SKM-1 treated with dmso at 0.1 percent for 144 hours (cell line): ENCODE measurements at regions not wholly inside any gene's neighbourhood (a gene's known extent, or its start where the extent isn't known, plus 50 kb on each side); places are given as distances from the start of the nearest gene placed in this dataset.
"Not testable (repeated sequence)": the region's sequence is repeated elsewhere in the genome, so short reads cannot be mapped to it uniquely, and the experiment has no call there.

ENCODE experiments used
- DNase-seq: peaks from one replicate; lab custom pipeline; 2025; ENCODE audit not compliant: unreplicated experiment; lab: John Stamatoyannopoulos, UW

- DNase-seq, result no peak
Observed at GRCh38 chr3:64824394-64824909, 136.7 kb upstream of the ADAMTS9 start.

GRCh38 chr3:64818196-64818595 is 130.4 kb upstream of the ADAMTS9 start:
- no peak for DNase-seq

- no peak for DNase-seq
Observed at GRCh38 chr3:64816355-64816754, 128.6 kb upstream of the ADAMTS9 start.

- peak; percentile 84 for DNase-seq
Observed at GRCh38 chr3:64815789-64816188, 128.0 kb upstream of the ADAMTS9 start.

- no peak for DNase-seq
Observed at GRCh38 chr3:64815195-64815631, 127.4 kb upstream of the ADAMTS9 start.

GRCh38 chr3:64814351-64814750 is 126.6 kb upstream of the ADAMTS9 start:
- DNase-seq, result no peak

- DNase-seq, result no peak
Observed at GRCh38 chr3:64813326-64813725, 125.5 kb upstream of the ADAMTS9 start.

GRCh38 chr3:64809086-64809485 is 121.3 kb upstream of the ADAMTS9 start:
- no peak for DNase-seq

- DNase-seq, result no peak
Observed at GRCh38 chr3:64808061-64808460, 120.3 kb upstream of the ADAMTS9 start.

GRCh38 chr3:64806668-64807605 is 119.1 kb upstream of the ADAMTS9 start:
- no peak for DNase-seq

- DNase-seq, result no peak
Observed at GRCh38 chr3:64805978-64806377, 118.2 kb upstream of the ADAMTS9 start.

GRCh38 chr3:64805248-64805647 is 117.4 kb upstream of the ADAMTS9 start:
- DNase-seq, result no peak

GRCh38 chr3:64803469-64803868 is 115.7 kb upstream of the ADAMTS9 start:
- DNase-seq, result no peak

- no peak for DNase-seq
Observed at GRCh38 chr3:64802460-64802859, 114.7 kb upstream of the ADAMTS9 start.

- peak; percentile 51 for DNase-seq
Observed at GRCh38 chr3:64801856-64802255, 114.1 kb upstream of the ADAMTS9 start.

- DNase-seq, result no peak
Observed at GRCh38 chr3:64799606-64800005, 111.8 kb upstream of the ADAMTS9 start.

GRCh38 chr3:64798316-64798715 is 110.5 kb upstream of the ADAMTS9 start:
- DNase-seq, result no peak

GRCh38 chr3:64796607-64797399 is 109.0 kb upstream of the ADAMTS9 start:
- DNase-seq, result peak; percentile 88

- no peak for DNase-seq
Observed at GRCh38 chr3:64792445-64792844, 104.6 kb upstream of the ADAMTS9 start.

- no peak for DNase-seq
Observed at GRCh38 chr3:64789111-64789510, 101.3 kb upstream of the ADAMTS9 start.

- DNase-seq, result no peak
Observed at GRCh38 chr3:64783200-64783599, 95.4 kb upstream of the ADAMTS9 start.

- not testable (repeated sequence) for DNase-seq
Observed at GRCh38 chr3:64780923-64781322, 93.1 kb upstream of the ADAMTS9 start.
